AG04449 (cell line): ENCODE measurements at regions not wholly inside any gene's neighbourhood (a gene's known extent, or its start where the extent isn't known, plus 50 kb on each side); places are given as distances from the start of the nearest gene placed in this dataset.

Source experiments
- CTCF ChIA-PET: fragments of 350-600 bp; formaldehyde crosslinking; extraction: SDS; loops from one replicate; lab custom pipeline; 2021; ENCODE audit warnings: antibody characterized with exemption; lab: Yijun Ruan, JAX
- POLR2A ChIA-PET: fragments of 400-600, 350-600 bp; formaldehyde crosslinking; extraction: SDS; loops from one replicate; lab custom pipeline; 2020; ENCODE audit warnings: antibody characterized with exemption, inconsistent platforms; lab: Yijun Ruan, JAX
- DNase-seq: peaks from one replicate; pipeline ENCODE4 v3.0.0-alpha.2; 2010; ENCODE audit warnings: low read depth, low spot score
- H3K4me3 ChIP-seq: 2 replicates; pipeline ENCODE4 v1.5.1; 2011; ENCODE audit warnings: low read depth, mild to moderate bottlenecking, control low read depth, low read length
- CTCF ChIP-seq: IDR thresholded peaks from one replicate; pipeline ENCODE4 v1.5.1; 2011; ENCODE audit warnings: mild to moderate bottlenecking, moderate library complexity, low read length, control low read depth, inconsistent platforms; ENCODE audit not compliant: insufficient read depth; ENCODE audit errors: missing control alignments

- TF ChIP-seq CTCF = no peak
- DNase-seq = no peak
- H3K4me3 ChIP-seq = no peak overlapping the region
- ChIA-PET POLR2A (no interaction called here), CTCF (no interaction called here)
Measured at GRCh38 chr9:20092561-20092960, 303.7 kb upstream of the SLC24A2 start.

GRCh38 chr9:20087481-20087880, 298.6 kb upstream of the SLC24A2 start:
- TF ChIP-seq CTCF = no peak
- H3K4me3 ChIP-seq = no peak overlapping the region
- ChIA-PET POLR2A (no interaction called here), CTCF (no interaction called here)
- no peak for DNase-seq

GRCh38 chr9:20085842-20086241, 297.0 kb upstream of the SLC24A2 start:
- no peak for TF ChIP-seq CTCF
- POLR2A ChIA-PET = no interaction called here
- no peak for DNase-seq
- CTCF ChIA-PET = no interaction called here
- H3K4me3 ChIP-seq = no peak overlapping the region

GRCh38 chr9:20084125-20084524, 295.3 kb upstream of the SLC24A2 start:
- no peak overlapping the region for H3K4me3 ChIP-seq
- TF ChIP-seq CTCF = no peak
- DNase-seq = no peak
- CTCF ChIA-PET = no interaction called here
- POLR2A ChIA-PET = no interaction called here

- ChIA-PET CTCF (no interaction called here), POLR2A (no interaction called here)
- DNase-seq = no peak
- no peak overlapping the region for H3K4me3 ChIP-seq
- no peak for TF ChIP-seq CTCF
Measured at GRCh38 chr9:20083390-20083789, 294.6 kb upstream of the SLC24A2 start.

GRCh38 chr9:20082831-20083230, 294.0 kb upstream of the SLC24A2 start:
- DNase-seq = no peak
- no peak for TF ChIP-seq CTCF
- CTCF ChIA-PET = no interaction called here
- POLR2A ChIA-PET = no interaction called here
- no peak overlapping the region for H3K4me3 ChIP-seq
